Tibial nerve (tissue), 4 donors: ENCODE measurements at regions not wholly inside any gene's neighbourhood (a gene's known extent, or its start where the extent isn't known, plus 50 kb on each side); places are given as distances from the start of the nearest gene placed in this dataset.

Experiments used
- DNase-seq, 2 donors: peaks; one replicate each; pipeline ENCODE4 v3.0.0-alpha.2; 2019; ENCODE audit warnings: low spot score in 2 of 2
- H3K27ac ChIP-seq, 4 donors: fragments of 200-600 bp; sonication (generic) in 3 of 4; one replicate each; pipeline ENCODE4 v1.5.1; 2017 to 2019; ENCODE audit warnings: mild to moderate bottlenecking in 1 of 4
- H3K27me3 ChIP-seq, 2 donors: fragments of 200-600 bp; sonication (generic) in 1 of 2; one replicate each; pipeline versions ENCODE4 v1.5.1 to v1.6.0; 2017 to 2019
- H3K36me3 ChIP-seq, 3 donors: fragments of 200-600 bp; sonication (generic); one replicate each; pipeline ENCODE4 v1.5.1; 2018 to 2019
- H3K4me1 ChIP-seq, 4 donors: fragments of 200-600 bp; sonication (generic) in 3 of 4; one replicate each; pipeline ENCODE4 v1.5.1; 2017 to 2019
- H3K4me3 ChIP-seq, 4 donors: fragments of 200-600 bp; sonication (generic) in 3 of 4; one replicate each; pipeline ENCODE4 v1.5.1; 2017 to 2019; ENCODE audit warnings: mild to moderate bottlenecking in 1 of 4, moderate library complexity in 1 of 4
- H3K9me3 ChIP-seq, 4 donors: fragments of 200-600 bp; sonication (generic) in 3 of 4; one replicate each; pipeline ENCODE4 v1.5.1; 2017 to 2019
- CTCF ChIP-seq, 5 experiments: fragments of 200-600 bp in 3 of 5; fragments of 450-650 bp in 2 of 5; sonication (generic) in 3 of 5; IDR thresholded peaks; one replicate each; pipeline ENCODE4 v1.5.1; 2016 to 2019; ENCODE audit warnings: antibody characterized with exemption in 5 of 5, mild to moderate bottlenecking in 3 of 5, moderate library complexity in 2 of 5
- EP300 ChIP-seq, 2 donors: sonication (generic); formaldehyde crosslinking; IDR thresholded peaks; one replicate each; pipeline ENCODE4 v1.6.1; 2017; ENCODE audit warnings: antibody characterized with exemption in 2 of 2, mild to moderate bottlenecking in 1 of 2
- POLR2A ChIP-seq, 2 donors: fragments of 450-650 bp; IDR thresholded peaks; one replicate each; pipeline ENCODE4 v1.6.1; 2017; ENCODE audit warnings: antibody characterized with exemption in 2 of 2, mild to moderate bottlenecking in 2 of 2, moderate library complexity in 2 of 2
- WGBS, 2 donors: methylation state at CpG; one replicate each; pipeline ENCODE4 v1.1.5; 2018; 5-methylcytosine and 5-hydroxymethylcytosine counted together

- TF ChIP-seq CTCF (IDR thresholded peaks at IDR 0.05), result no peak
- TF ChIP-seq EP300 (IDR thresholded peaks at IDR 0.05), result no peak
- no peak for TF ChIP-seq POLR2A (IDR thresholded peaks at IDR 0.05)
- Histone ChIP-seq H3K36me3 (no peaks in the 10 kb centered on the region), H3K27me3 (no peaks in the 10 kb centered on the region), H3K27ac (no peak overlapping the region), H3K4me1 (no peaks in the 10 kb centered on the region), H3K4me3 (no peak overlapping the region), H3K9me3 (peaks cover 0 to 9% (median 0%) of the 10 kb centered on the region in 4 donors)
- WGBS, 2 donors, result 86 to 91% methylated on average over 1 of the region's 1 CpG
- no peak for DNase-seq
Observed at GRCh38 chr2:188713961-188714360, 260.2 kb upstream of the COL3A1 start.

- TF ChIP-seq POLR2A (IDR thresholded peaks at IDR 0.05) (no peak), CTCF (IDR thresholded peaks at IDR 0.05) (no peak), EP300 (IDR thresholded peaks at IDR 0.05) (no peak)
- Histone ChIP-seq H3K4me3 (no peak overlapping the region), H3K36me3 (no peaks in the 10 kb centered on the region), H3K27me3 (no peaks in the 10 kb centered on the region), H3K4me1 (peaks cover 0 to 4% (median 0%) of the 10 kb centered on the region in 4 donors), H3K9me3 (no peaks in the 10 kb centered on the region), H3K27ac (no peak overlapping the region)
- no peak for DNase-seq
- 65 to 68% methylated on average over 2 of the region's 2 CpGs for WGBS, 2 donors
Observed at GRCh38 chr2:188720811-188721605, 253.2 kb upstream of the COL3A1 start.

GRCh38 chr2:188721784-188722183 is 252.4 kb upstream of the COL3A1 start:
- peaks cover 0 to 4% (median 0%) of the 10 kb centered on the region in 4 donors for H3K4me1 ChIP-seq
- H3K27ac ChIP-seq, result no peak overlapping the region
- H3K4me3 ChIP-seq, result no peak overlapping the region
- H3K9me3 ChIP-seq, result no peaks in the 10 kb centered on the region
- 90 to 92% methylated on average over 3 of the region's 3 CpGs for WGBS, 2 donors
- H3K36me3 ChIP-seq, result no peaks in the 10 kb centered on the region
- TF ChIP-seq EP300 (IDR thresholded peaks at IDR 0.05) (no peak), POLR2A (IDR thresholded peaks at IDR 0.05) (no peak), CTCF (IDR thresholded peaks at IDR 0.05) (no peak)
- no peak for DNase-seq
- no peaks in the 10 kb centered on the region for H3K27me3 ChIP-seq

GRCh38 chr2:188725746-188726360 is 248.3 kb upstream of the COL3A1 start:
- H3K27ac ChIP-seq, result no peak overlapping the region
- WGBS, 2 donors, result 59 to 61% methylated on average over 3 of the region's 3 CpGs

More at GRCh38 chr2:188725746-188726360, 248.3 kb upstream of the COL3A1 start:
- H3K36me3 ChIP-seq, result no peaks in the 10 kb centered on the region
- no peak overlapping the region for H3K4me3 ChIP-seq
- peaks cover 0 to 8% (median 0%) of the 10 kb centered on the region in 4 donors for H3K4me1 ChIP-seq
- TF ChIP-seq POLR2A (IDR thresholded peaks at IDR 0.05) (no peak), EP300 (IDR thresholded peaks at IDR 0.05) (no peak), CTCF (IDR thresholded peaks at IDR 0.05) (no peak)
- H3K9me3 ChIP-seq, result no peaks in the 10 kb centered on the region
- no peak for DNase-seq
- no peaks in the 10 kb centered on the region for H3K27me3 ChIP-seq
